ENCODE measurements at regions not wholly inside any gene's neighbourhood (a gene's known extent, or its start where the extent isn't known, plus 50 kb on each side); places are given as distances from the start of the nearest gene placed in this dataset.

DNA sequence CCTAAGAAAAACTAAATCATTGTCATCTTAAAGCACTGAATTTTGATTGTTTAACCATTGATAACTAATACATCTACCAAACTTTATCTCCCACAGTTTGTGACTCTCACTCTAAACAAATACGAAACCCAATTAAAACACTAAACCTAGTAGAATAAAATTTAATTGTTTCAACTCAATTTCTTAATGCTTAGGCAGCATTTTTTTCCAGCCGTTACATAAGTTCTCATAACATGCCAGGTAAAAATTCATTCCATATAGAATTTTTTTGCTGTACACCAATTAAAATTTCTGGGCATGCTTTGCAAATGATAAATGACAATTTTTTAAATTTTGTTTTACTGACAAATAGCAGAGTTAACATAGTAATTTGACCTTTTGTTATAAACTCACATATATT lies 658.2 kb upstream of the FLRT2 start:
- Histone ChIP-seq H3K4me1 (no peaks in the 10 kb centered on the region), H3K9me3 (no peaks in the 10 kb centered on the region), H3K36me3 (ENCODE audit: control insufficient read depth, insufficient read depth, low read length) (no peaks in the 10 kb centered on the region), H3K27me3 (replicated peaks; ENCODE audit: control insufficient read depth, insufficient read depth, low read length) (no peaks in the 10 kb centered on the region), H3K4me3 (ENCODE audit: low read depth, low read length) (no peak overlapping the region)
- H3K36me3 Mint-ChIP-seq (ENCODE audit: insufficient read depth, unreplicated experiment), result no peaks in the 10 kb centered on the region
- intact Hi-C loops (cut with micrococcal nuclease; ENCODE audit: unreplicated experiment), result no loop called here
- no peak for DNase-seq
- ChIA-PET CTCF (no interaction called here), POLR2A (no interaction called here)
- no peaks in the 10 kb centered on the region for H3K9me3 Mint-ChIP-seq (ENCODE audit: unreplicated experiment)
- H3K27me3 Mint-ChIP-seq (ENCODE audit: insufficient read depth, unreplicated experiment), result no peaks in the 10 kb centered on the region
- no peak overlapping the region for H3K4me3 Mint-ChIP-seq (ENCODE audit: unreplicated experiment)
- H3K27ac Mint-ChIP-seq (ENCODE audit: unreplicated experiment), result no peak overlapping the region
- no peaks in the 10 kb centered on the region for H3K4me1 Mint-ChIP-seq (ENCODE audit: low read depth, unreplicated experiment)
- no TSS peak for BruUV-seq (replicated peaks)
- TF ChIP-seq, protein P1, sequence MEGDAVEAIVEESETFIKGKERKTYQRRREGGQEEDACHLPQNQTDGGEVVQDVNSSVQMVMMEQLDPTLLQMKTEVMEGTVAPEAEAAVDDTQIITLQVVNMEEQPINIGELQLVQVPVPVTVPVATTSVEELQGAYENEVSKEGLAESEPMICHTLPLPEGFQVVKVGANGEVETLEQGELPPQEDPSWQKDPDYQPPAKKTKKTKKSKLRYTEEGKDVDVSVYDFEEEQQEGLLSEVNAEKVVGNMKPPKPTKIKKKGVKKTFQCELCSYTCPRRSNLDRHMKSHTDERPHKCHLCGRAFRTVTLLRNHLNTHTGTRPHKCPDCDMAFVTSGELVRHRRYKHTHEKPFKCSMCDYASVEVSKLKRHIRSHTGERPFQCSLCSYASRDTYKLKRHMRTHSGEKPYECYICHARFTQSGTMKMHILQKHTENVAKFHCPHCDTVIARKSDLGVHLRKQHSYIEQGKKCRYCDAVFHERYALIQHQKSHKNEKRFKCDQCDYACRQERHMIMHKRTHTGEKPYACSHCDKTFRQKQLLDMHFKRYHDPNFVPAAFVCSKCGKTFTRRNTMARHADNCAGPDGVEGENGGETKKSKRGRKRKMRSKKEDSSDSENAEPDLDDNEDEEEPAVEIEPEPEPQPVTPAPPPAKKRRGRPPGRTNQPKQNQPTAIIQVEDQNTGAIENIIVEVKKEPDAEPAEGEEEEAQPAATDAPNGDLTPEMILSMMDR (IDR thresholded peaks at IDR 0.05; ENCODE audit: insufficient read depth in 1 of 2, low read depth in 1 of 2, low read length in 1 of 2, severe bottlenecking in 1 of 2, unreplicated experiment in 1 of 2), result no peak

DNA sequence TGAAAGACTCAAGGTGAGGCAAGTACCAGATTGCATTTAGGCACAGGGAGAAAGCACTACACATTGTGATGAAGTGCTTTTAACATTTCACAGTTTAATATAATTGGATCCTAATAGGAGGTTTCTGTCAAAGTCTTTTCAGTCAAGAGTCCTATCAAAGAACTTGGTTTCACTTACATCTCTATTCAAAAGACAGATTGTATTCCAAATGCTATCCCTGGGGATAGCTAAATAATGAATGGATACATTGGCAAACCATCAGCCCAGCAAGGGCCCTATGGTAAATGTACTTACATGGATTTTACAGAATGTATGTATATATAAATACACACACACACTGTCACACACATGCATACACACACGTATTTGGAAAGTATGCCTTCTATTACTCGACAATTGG lies 655.5 kb upstream of the FLRT2 start:
- Mint-ChIP-seq H3K4me3 (ENCODE audit: unreplicated experiment) (no peak overlapping the region), H3K27me3 (ENCODE audit: insufficient read depth, unreplicated experiment) (no peaks in the 10 kb centered on the region), H3K36me3 (ENCODE audit: insufficient read depth, unreplicated experiment) (no peaks in the 10 kb centered on the region), H3K9me3 (ENCODE audit: unreplicated experiment) (no peaks in the 10 kb centered on the region), H3K4me1 (ENCODE audit: low read depth, unreplicated experiment) (no peaks in the 10 kb centered on the region), H3K27ac (ENCODE audit: unreplicated experiment) (no peak overlapping the region)
- intact Hi-C loops (cut with micrococcal nuclease; ENCODE audit: unreplicated experiment), result no loop called here
- H3K9me3 ChIP-seq, result no peaks in the 10 kb centered on the region
- no peak overlapping the region for H3K4me3 ChIP-seq (ENCODE audit: low read depth, low read length)
- BruUV-seq (replicated peaks), result no TSS peak
- no peaks in the 10 kb centered on the region for H3K4me1 ChIP-seq
- no peak for DNase-seq
- no peaks in the 10 kb centered on the region for H3K36me3 ChIP-seq (ENCODE audit: control insufficient read depth, insufficient read depth, low read length)
- TF ChIP-seq, protein P1 (IDR thresholded peaks at IDR 0.05; ENCODE audit: insufficient read depth in 1 of 2, low read depth in 1 of 2, low read length in 1 of 2, severe bottlenecking in 1 of 2, unreplicated experiment in 1 of 2), result no peak
- no peaks in the 10 kb centered on the region for H3K27me3 ChIP-seq (replicated peaks; ENCODE audit: control insufficient read depth, insufficient read depth, low read length)
- CTCF ChIA-PET, result no interaction called here
- POLR2A ChIA-PET, result no interaction called here

DNA sequence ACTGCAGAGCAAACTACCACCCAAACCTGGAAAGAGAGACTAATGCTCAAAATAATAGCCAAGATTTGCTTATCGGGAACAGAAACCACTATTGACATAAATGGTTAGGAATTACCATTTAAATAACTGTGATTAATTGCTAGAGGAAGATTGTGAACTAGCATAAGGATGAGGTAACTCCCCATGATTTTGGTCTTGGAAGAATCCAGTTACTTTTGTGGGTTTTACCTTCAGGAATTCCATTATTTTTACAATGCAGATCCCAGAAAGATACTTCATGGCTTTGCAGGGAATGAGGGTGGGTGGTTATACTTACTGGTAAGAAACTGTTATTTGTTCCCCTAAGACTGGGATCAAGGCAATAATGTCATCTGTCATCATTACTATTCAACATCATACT lies 652.9 kb upstream of the FLRT2 start:
- Mint-ChIP-seq H3K4me3 (ENCODE audit: unreplicated experiment) (no peak overlapping the region), H3K4me1 (ENCODE audit: low read depth, unreplicated experiment) (no peaks in the 10 kb centered on the region), H3K27ac (ENCODE audit: unreplicated experiment) (no peak overlapping the region), H3K36me3 (ENCODE audit: insufficient read depth, unreplicated experiment) (no peaks in the 10 kb centered on the region), H3K27me3 (ENCODE audit: insufficient read depth, unreplicated experiment) (no peaks in the 10 kb centered on the region), H3K9me3 (ENCODE audit: unreplicated experiment) (no peaks in the 10 kb centered on the region)
- ChIA-PET CTCF (no interaction called here), POLR2A (no interaction called here)
- TF ChIP-seq, protein P1 (IDR thresholded peaks at IDR 0.05; ENCODE audit: insufficient read depth in 1 of 2, low read depth in 1 of 2, low read length in 1 of 2, severe bottlenecking in 1 of 2, unreplicated experiment in 1 of 2), result no peak
- Histone ChIP-seq H3K4me3 (ENCODE audit: low read depth, low read length) (no peak overlapping the region), H3K36me3 (ENCODE audit: control insufficient read depth, insufficient read depth, low read length) (no peaks in the 10 kb centered on the region), H3K27me3 (replicated peaks; ENCODE audit: control insufficient read depth, insufficient read depth, low read length) (no peaks in the 10 kb centered on the region), H3K4me1 (no peaks in the 10 kb centered on the region), H3K9me3 (no peaks in the 10 kb centered on the region)
- no TSS peak for BruUV-seq (replicated peaks)
- intact Hi-C loops (cut with micrococcal nuclease; ENCODE audit: unreplicated experiment), result no loop called here
- no peak for DNase-seq

Data from Caco-2 (cell line).